NCI-H345 (cell line): ENCODE measurements at regions not wholly inside any gene's neighbourhood (a gene's known extent, or its start where the extent isn't known, plus 50 kb on each side); places are given as distances from the start of the nearest gene placed in this dataset.
"Not testable (repeated sequence)": the region's sequence is repeated elsewhere in the genome, so short reads cannot be mapped to it uniquely, and the experiment has no call there.

Experiments used
- DNase-seq: peaks from one replicate; lab custom pipeline; 2025; lab: John Stamatoyannopoulos, UW

- DNase-seq: no peak
Measured at GRCh38 chr1:106249365-106249764, 807.1 kb upstream of the PRMT6 start.

DNA sequence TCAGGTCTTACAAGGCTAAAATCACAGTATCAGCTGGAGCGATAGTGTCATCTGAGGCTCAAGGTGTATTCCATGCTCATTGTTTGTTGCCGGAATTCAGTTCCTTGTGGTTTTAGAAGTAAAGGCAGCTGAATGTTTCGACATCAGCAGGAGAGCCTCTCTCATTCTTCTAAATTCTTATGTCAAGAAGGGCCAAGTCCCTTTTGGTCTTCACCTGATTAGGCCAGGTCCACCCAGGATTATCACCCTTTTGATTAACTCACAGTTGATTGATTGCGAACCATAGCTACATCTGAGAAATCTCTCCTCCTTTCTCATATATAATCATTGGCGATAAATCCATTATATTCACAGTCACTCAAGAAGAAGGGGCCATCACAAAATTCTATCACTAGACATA is 806.7 kb upstream of the PRMT6 start:
- DNase-seq: no peak

DNA sequence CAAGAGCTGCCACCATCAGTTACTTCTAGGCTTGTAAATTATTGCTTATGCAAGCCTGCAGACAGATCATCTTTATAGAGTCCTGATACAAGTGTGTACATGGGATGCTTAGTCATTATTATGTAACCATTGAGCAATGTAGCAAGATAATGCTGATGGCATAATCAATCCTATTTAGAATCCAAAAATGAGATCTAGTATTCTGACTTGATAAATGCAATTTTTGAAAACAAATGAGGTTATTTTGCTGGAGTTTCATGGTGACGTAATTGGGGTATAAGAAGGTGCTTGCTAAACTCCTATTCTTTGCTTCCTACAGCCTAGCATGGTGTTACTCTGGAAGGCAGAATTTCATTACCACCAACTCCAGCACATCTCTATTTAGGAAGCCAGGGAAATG is 801.7 kb upstream of the PRMT6 start:
- no peak for DNase-seq

- no peak for DNase-seq
Measured at GRCh38 chr1:106266786-106267185, 789.7 kb upstream of the PRMT6 start.

- DNase-seq: peak; percentile 27
Measured at GRCh38 chr1:106268070-106268469, 788.4 kb upstream of the PRMT6 start.

DNA sequence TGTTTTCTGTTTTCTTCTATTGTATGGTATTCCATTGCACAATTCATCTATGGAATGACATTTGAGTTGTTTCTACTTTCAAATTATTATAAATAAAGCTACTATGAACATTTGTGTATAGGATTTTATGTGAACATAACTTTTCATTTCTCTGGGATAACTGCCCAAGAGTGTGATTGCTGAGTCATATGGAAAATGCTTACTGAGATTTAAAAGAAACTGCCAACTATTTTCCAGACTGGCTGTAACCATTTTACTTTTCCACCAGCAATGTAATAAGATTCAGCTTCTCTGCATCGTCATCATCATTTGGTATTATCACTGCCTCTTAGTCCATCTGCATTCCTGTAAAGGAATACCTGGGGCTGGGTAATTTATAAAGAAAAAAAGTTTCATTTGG is 779.6 kb upstream of the PRMT6 start:
- DNase-seq: no peak

- DNase-seq: no peak
Measured at GRCh38 chr1:106277786-106278185, 778.7 kb upstream of the PRMT6 start.

DNA sequence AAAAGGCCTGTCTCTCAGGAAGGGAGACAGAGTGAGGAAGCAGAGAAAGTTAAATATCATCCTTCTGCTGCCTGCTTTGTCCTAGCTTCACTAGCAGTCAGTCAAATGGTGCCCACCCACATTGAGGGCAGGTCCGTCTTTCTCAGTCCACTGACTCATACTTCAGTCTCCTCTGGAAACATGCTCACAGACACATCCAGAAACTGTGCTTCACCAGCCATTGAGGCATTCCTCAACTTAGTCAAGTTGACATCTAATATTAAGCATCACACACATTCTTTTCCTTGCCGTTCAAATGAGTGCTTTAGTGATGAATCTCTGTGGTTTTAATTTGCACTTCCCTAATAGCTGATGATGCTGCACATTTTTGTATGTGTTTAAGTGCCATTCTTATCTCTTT is 777.8 kb upstream of the PRMT6 start:
- no peak for DNase-seq

GRCh38 chr1:106289265-106289928 is 767.1 kb upstream of the PRMT6 start:
- DNase-seq: no peak

DNA sequence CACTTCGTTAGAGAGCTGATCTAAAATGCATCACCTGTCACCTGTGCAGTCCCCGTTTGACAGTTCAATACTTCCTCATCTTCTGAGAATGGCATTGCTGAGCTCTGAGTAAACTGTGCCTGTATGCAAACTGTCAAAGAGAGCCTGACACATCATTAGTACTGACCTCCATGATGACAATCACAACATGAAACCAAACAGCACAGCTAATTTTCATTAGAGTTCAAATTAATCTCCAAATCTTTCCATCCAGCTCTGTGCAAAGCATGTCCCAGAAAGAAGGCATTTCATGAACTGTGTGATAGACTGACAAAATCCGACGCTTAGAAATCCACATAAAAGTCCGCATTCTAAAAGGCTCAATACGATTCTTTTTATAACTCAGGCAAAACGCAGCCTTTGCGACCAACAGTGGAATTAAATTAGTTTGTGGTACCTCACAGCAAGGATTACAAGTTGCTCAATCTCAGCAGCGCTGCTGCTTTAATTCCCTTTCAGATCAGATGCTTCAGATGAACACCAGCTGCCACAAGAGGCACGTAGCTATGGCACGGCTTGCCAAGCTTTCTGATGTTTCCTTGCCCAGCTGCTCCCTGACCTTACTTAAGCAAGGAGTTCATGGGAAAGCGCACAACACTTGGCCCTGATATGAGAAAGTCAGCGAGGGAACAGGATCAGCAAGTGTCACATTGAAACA is 765.5 kb upstream of the PRMT6 start:
- DNase-seq: peak; percentile 49

DNA sequence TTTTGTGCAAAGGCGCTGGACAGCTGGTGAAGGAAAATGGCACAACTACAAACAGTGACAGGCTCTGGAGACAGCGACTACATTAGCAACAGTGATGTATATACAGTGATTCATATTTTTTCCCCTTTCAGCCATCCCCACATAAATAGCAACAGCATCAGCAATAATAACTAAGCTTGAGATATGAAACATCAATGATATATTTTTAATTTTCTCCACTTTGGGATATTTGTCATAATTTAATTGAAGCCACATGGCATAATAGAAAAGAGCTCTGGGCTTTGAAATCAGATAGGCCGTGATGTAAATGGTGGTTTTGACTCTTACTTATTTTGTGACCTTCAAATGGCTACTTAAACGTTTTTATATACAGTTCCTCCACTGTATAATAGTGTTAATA is 764.3 kb upstream of the PRMT6 start:
- no peak for DNase-seq

DNA sequence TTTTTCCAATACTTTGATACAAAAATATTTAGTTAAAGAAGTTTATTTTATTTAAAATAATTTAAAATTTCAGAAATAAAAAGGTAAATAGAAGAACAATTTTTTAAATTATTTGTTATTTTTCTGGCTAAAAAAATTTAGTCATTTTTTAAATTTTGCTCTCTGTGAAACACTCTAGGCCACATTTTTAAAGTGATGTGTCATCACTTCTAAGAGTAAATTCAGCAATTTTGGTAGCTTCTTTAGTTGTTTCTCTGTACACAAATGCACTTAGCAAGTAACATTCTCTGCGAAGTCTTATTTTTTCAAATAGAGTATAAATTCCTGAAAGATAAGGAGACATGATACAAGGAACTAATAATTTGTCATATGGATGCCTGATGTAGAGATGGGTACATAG is 760.0 kb upstream of the PRMT6 start:
- DNase-seq: no peak

DNA sequence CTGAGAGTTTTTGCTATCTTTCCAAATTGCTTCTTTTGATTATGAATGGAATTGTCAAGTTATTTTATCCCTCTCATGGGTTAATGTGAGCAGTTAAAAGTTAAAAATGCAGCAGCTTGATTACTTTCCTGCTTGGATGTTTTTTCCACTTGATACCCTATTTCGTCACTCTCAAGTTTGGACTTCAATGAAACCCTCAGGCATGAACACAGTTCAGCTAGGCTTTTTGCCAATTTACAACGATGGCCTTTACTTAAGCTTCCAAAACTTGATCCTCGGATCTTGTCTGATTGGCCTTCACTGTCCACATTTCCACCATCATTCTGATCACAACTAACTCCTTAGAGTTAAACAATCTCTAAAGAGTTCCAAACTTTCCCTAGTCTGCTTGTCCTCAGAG is 752.4 kb upstream of the PRMT6 start:
- no peak for DNase-seq

DNA sequence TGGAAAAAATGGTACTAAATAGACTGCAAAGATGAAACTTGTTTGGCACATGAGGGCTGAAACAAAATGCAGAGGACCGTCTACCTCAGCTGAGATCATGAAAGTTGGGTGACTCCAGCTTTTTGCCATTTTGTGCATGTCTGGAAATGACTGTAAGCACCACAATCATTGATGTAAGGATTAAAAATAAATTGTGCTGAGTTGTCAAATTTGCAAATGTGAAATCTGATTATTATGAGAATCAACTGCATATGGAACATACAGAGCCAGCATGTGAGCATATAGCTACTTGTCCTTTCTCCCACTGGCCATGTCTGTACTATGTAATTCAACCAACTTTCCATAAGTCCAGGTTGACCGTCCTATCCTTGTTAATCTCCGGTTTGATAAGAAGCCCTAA is 736.9 kb upstream of the PRMT6 start:
- DNase-seq: no peak

GRCh38 chr1:106325600-106325999 is 730.9 kb upstream of the PRMT6 start:
- DNase-seq: no peak

GRCh38 chr1:106344494-106344893 is 712.0 kb upstream of the PRMT6 start:
- DNase-seq: no peak

GRCh38 chr1:106360252-106360651 is 696.2 kb upstream of the PRMT6 start:
- DNase-seq: no peak

GRCh38 chr1:106366627-106367319 is 689.7 kb upstream of the PRMT6 start:
- no peak for DNase-seq

DNA sequence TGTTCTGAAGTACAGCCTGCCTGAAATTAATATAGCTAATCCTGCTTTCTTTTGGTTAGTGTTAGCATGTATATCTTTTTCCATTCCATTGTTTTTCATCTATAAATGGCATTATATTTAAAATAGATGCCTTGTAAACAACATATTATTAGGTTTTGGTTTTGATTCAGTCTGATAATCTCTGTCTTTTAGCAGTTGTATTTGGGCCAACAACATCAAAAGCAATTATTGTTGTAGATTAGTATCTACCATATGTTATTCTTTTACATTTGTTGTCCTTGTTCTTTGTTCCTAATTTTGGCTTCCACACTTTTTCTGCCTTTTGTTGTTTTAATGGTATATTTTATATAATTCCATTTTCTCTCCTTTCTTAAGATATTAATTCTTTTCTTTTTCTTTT is 678.2 kb upstream of the PRMT6 start:
- DNase-seq: no peak

DNA sequence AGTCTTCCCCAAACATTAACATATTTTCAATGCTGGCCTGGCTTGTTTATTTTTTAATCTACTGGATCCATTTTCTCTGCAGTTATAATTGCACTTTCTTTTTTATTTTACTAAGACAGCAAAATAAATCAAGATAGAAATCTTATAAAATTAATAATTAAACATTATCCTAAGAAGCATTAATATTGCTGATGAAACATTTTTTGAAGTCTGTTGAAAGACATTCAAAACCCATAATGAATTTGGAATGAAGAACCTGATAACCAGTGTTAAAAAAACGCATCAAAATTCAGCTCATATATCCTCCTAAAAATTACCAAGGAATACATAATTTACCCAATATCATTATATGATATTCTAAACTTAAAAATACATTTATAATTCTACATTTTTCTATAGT is 675.7 kb upstream of the PRMT6 start:
- no peak for DNase-seq

DNA sequence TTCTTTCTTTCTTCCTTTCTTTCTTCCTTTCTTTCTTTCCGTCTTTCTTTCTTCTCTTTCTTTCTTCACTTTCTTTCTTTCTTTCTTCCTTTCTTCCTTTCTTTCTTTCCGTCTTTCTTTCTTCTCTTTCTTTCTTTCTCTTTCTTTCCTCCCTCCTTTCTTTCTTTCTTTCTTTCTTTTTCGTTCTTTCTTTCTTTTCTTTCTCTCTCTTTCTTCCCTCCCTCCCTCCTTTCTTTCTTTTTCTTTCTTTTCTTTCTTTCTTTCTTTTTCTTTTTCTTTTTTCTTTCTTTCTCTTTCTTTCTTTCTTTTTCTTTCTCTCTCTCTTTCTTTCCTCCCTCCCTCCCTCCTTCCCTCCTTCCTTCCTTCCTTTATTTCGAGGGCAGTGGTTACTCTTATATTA is 667.3 kb upstream of the PRMT6 start:
- not testable (repeated sequence) for DNase-seq

DNA sequence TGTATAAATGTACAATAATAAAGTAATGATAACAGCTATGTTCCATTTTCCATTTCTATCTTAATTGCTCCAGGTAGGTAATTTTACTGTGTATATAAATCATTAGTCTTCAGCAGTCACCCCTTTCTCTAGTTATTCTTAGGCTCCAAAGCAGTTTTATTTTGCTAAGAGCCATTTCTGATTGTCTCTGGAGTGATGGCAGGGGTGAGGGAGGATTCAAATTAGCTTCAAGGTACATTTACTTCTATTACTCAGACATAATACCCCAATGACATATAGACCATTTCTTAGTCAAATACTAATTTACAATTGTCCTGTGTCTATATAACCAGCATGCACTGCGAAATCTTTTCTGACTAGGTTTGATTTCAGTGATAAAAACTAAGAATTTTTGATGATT is 663.4 kb upstream of the PRMT6 start:
- DNase-seq: no peak

DNA sequence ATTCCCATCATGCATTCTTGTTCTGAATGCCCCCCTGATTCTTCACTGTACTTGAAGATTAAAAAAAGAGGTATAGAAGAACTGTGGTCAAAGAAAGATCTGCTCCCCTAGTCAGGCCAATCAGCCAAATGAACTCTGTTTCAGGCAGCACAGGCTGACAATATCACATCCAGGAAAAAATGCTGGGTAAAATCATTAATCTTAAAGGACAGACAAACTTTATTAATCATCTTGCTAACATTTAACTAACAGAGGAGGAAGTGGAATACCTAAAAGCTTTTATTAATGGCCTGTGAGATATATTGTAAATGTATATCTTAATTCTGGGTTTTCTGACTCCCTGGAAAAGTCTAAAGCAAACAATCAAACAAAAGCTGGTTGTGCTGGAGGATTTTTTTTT is 660.5 kb upstream of the PRMT6 start:
- DNase-seq: no peak
